CD4-positive, alpha-beta T cell (primary cell): ENCODE measurements at regions not wholly inside any gene's neighbourhood (a gene's known extent, or its start where the extent isn't known, plus 50 kb on each side); places are given as distances from the start of the nearest gene placed in this dataset.

Source experiments
- ATAC-seq: fragments of 200-7000 bp; cut with Tn5 transposase; one replicate; pipeline ENCODE4 v1.10.0; 2022; ENCODE audit warnings: mild to moderate bottlenecking; ENCODE audit not compliant: poor library complexity
- CTCF ChIA-PET: fragments of 350-600 bp; sonication (Branson Sonifier 250); formaldehyde crosslinking; loops from one replicate; lab custom pipeline; 2021; ENCODE audit warnings: antibody characterized with exemption, inconsistent platforms; lab: Charles Lee
- POLR2A ChIA-PET: fragments of 350-600 bp; sonication (Branson Sonifier 250); formaldehyde crosslinking; loops from one replicate; lab custom pipeline; 2021; ENCODE audit warnings: antibody characterized with exemption, inconsistent platforms; lab: Charles Lee
- DNase-seq, 14 experiments: peaks; one replicate each; pipeline ENCODE4 v3.0.0-alpha.2; 2013 to 2020; ENCODE audit warnings: mixed read lengths in 2 of 14
- H3K27ac ChIP-seq, 2 donors: one replicate each; pipeline versions ENCODE4 v1.5.1 to v1.7.0; 2013; ENCODE audit warnings: low read length in 2 of 2, low read depth in 1 of 2, mild to moderate bottlenecking in 1 of 2
- H3K27me3 ChIP-seq, 2 experiments: 1 replicate in 1 of 2; 2 replicates in 1 of 2; pipeline versions ENCODE4 v1.6.1 to v1.7.0; 2013; ENCODE audit warnings: low read length in 2 of 2, control low read depth in 1 of 2, mild to moderate bottlenecking in 1 of 2, moderate library complexity in 1 of 2; ENCODE audit not compliant: insufficient read depth in 2 of 2, control insufficient read depth in 1 of 2
- H3K36me3 ChIP-seq: one replicate; pipeline ENCODE4 v1.6.1; 2013; ENCODE audit warnings: low read length, control low read depth; ENCODE audit not compliant: insufficient read depth
- H3K4me1 ChIP-seq: one replicate; pipeline ENCODE4 v1.6.1; 2013; ENCODE audit warnings: low read length, control low read depth; ENCODE audit not compliant: insufficient read depth
- H3K4me3 ChIP-seq: one replicate; pipeline ENCODE4 v1.5.1; 2013; ENCODE audit warnings: mild to moderate bottlenecking, low read length, moderate library complexity
- H3K9me3 ChIP-seq, 2 experiments: 1 replicate in 1 of 2; 2 replicates in 1 of 2; pipeline versions ENCODE4 v1.6.1 to v1.7.0; 2013; ENCODE audit warnings: low read length in 2 of 2, mild to moderate bottlenecking in 2 of 2, control low read depth in 1 of 2, moderate library complexity in 1 of 2; ENCODE audit not compliant: control insufficient read depth in 1 of 2, insufficient read depth in 1 of 2
- H3K27ac Mint-ChIP-seq: one replicate; pipeline ENCODE4 v1.8.0; 2020; ENCODE audit warnings: mixed read lengths
- H3K27me3 Mint-ChIP-seq: one replicate; pipeline ENCODE4 v1.8.0; 2021; ENCODE audit warnings: mixed read lengths
- H3K36me3 Mint-ChIP-seq: one replicate; pipeline ENCODE4 v1.8.0; 2021; ENCODE audit warnings: low read depth, mixed read lengths
- H3K4me1 Mint-ChIP-seq: one replicate; pipeline ENCODE4 v1.8.0; 2021; ENCODE audit warnings: low read depth, mixed read lengths
- H3K4me3 Mint-ChIP-seq: one replicate; pipeline ENCODE4 v1.8.0; 2020; ENCODE audit warnings: mild to moderate bottlenecking, mixed read lengths
- H3K9me3 Mint-ChIP-seq: one replicate; pipeline ENCODE4 v1.8.0; 2020; ENCODE audit warnings: mixed read lengths
- intact Hi-C, 2 experiments: fragments of 100-400 bp; cut with DNase I in 1 of 2; cut with micrococcal nuclease in 1 of 2; formaldehyde crosslinking; loops; one replicate each; pipeline versions ENCODE4 v1.15.1 to v1.9.0; 2023 to 2025; cut with DNase I, micrococcal nuclease
- TF ChIP-seq, protein P1 (sequence below): fragments of 200-600 bp; IDR thresholded peaks from one replicate; pipeline ENCODE4 v1.8.0; 2022; ENCODE audit warnings: antibody characterized with exemption, mild to moderate bottlenecking

DNA sequence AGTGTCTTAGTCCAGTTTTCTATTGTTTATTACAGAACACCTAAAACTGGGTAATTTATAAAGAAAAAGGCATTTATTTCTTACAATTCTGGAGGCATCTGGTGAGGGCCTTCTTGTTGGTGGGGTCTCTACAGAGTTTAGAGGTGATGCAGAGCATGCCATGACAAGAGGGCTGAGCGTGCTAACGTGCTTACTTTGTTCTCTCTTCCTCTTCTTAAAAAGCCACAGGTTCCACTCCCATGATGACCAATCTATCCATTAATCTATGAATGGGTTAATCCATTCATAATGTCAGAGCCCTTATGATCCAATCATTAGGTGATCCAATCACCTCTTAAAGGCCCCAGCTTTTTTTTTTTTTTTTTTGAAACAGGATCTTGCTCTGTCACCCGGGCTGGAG lies 291.5 kb upstream of the GALNTL6 start:
- no peak for DNase-seq

DNA sequence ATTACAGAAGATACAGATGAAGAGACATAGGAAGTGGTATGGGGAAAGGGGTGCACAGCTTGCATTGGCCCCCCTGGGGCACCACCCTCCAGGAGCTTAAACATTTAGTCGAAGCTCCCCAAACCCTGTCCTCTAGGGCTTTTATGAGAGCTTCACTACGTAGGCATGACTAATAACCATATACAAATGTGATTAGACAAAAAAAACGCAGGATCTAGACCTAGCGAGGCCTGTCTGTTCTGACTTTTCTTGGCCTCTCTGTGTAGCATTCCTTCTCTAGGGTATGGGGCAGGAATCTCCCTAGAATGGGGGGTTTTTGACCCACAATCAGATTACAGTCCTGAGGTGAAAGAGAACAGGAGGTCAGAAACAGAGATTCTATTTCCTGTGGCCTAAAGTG lies 293.7 kb upstream of the GALNTL6 start:
- ChIA-PET POLR2A (no interaction called here), CTCF (no interaction called here)
- H3K4me3 ChIP-seq = no peak overlapping the region
- no peaks in the 10 kb centered on the region for H3K9me3 ChIP-seq
- Mint-ChIP-seq H3K4me3 (no peak overlapping the region), H3K27ac (no peak overlapping the region), H3K36me3 (no peaks in the 10 kb centered on the region), H3K9me3 (peaks cover 4% of the 10 kb centered on the region), H3K4me1 (no peaks in the 10 kb centered on the region), H3K27me3 (no peaks in the 10 kb centered on the region)
- no peaks in the 10 kb centered on the region for H3K27me3 ChIP-seq
- intact Hi-C loops = no loop called here
- H3K36me3 ChIP-seq = no peaks in the 10 kb centered on the region
- no peak overlapping the region for H3K27ac ChIP-seq
- H3K4me1 ChIP-seq = no peaks in the 10 kb centered on the region
- TF ChIP-seq, protein P1, sequence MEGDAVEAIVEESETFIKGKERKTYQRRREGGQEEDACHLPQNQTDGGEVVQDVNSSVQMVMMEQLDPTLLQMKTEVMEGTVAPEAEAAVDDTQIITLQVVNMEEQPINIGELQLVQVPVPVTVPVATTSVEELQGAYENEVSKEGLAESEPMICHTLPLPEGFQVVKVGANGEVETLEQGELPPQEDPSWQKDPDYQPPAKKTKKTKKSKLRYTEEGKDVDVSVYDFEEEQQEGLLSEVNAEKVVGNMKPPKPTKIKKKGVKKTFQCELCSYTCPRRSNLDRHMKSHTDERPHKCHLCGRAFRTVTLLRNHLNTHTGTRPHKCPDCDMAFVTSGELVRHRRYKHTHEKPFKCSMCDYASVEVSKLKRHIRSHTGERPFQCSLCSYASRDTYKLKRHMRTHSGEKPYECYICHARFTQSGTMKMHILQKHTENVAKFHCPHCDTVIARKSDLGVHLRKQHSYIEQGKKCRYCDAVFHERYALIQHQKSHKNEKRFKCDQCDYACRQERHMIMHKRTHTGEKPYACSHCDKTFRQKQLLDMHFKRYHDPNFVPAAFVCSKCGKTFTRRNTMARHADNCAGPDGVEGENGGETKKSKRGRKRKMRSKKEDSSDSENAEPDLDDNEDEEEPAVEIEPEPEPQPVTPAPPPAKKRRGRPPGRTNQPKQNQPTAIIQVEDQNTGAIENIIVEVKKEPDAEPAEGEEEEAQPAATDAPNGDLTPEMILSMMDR = no peak
- DNase-seq = no peak
- no peak for ATAC-seq

More for the DNA sequence above, 291.5 kb upstream of the GALNTL6 start:
- no peak overlapping the region for H3K4me3 Mint-ChIP-seq
- H3K36me3 Mint-ChIP-seq = no peaks in the 10 kb centered on the region
- H3K4me1 ChIP-seq = no peaks in the 10 kb centered on the region
- H3K4me3 ChIP-seq = no peak overlapping the region
- ChIA-PET POLR2A (no interaction called here), CTCF (no interaction called here)
- no peak overlapping the region for H3K27ac Mint-ChIP-seq
- H3K4me1 Mint-ChIP-seq = no peaks in the 10 kb centered on the region
- H3K36me3 ChIP-seq = no peaks in the 10 kb centered on the region
- no peaks in the 10 kb centered on the region for H3K9me3 ChIP-seq
- H3K27me3 ChIP-seq = no peaks in the 10 kb centered on the region
- ATAC-seq = no peak
- no peak overlapping the region for H3K27ac ChIP-seq
- no peaks in the 10 kb centered on the region for H3K27me3 Mint-ChIP-seq
- H3K9me3 Mint-ChIP-seq = peaks cover 4% of the 10 kb centered on the region
- TF ChIP-seq, protein P1 = no peak
- intact Hi-C loops = no loop called here

DNA sequence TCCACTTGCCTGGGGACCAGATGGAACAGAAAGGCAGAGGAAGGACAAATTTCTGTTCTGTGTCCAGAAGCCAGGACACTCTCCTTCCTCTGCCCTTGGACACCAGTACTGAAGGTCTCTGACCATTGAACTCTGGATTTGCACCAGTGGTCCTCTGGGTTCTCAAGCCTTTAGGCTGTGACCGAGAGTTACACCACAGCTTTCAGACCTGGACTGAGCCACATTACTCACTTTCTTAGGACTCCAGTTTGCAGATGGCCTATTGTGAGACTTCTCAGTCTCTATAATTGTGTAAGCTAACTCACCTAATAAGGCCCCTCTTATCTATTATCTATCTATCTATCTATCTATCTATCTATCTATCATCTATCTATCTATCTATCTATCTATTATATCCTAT lies 295.3 kb upstream of the GALNTL6 start:
- TF ChIP-seq, protein P1 = no peak
- H3K27me3 Mint-ChIP-seq = no peaks in the 10 kb centered on the region
- DNase-seq (no peak), ATAC-seq (no peak)
- no peak overlapping the region for H3K4me3 ChIP-seq
- ChIA-PET CTCF (no interaction called here), POLR2A (no interaction called here)
- H3K27me3 ChIP-seq = no peaks in the 10 kb centered on the region
- no peak overlapping the region for H3K4me3 Mint-ChIP-seq
- H3K36me3 ChIP-seq = no peaks in the 10 kb centered on the region
- H3K4me1 ChIP-seq = no peaks in the 10 kb centered on the region
- no peak overlapping the region for H3K27ac Mint-ChIP-seq
- H3K9me3 Mint-ChIP-seq = peaks cover 4% of the 10 kb centered on the region
- intact Hi-C loops = no loop called here
- no peak overlapping the region for H3K27ac ChIP-seq
- H3K4me1 Mint-ChIP-seq = no peaks in the 10 kb centered on the region
- H3K9me3 ChIP-seq = no peaks in the 10 kb centered on the region
- H3K36me3 Mint-ChIP-seq = no peaks in the 10 kb centered on the region
